ENCODE measurements at regions not wholly inside any gene's neighbourhood (a gene's known extent, or its start where the extent isn't known, plus 50 kb on each side); places are given as distances from the start of the nearest gene placed in this dataset.

GRCh38 chr4:32778025-32778424 is 2057.9 kb downstream of the PCDH7 start:
- no peak for TF ChIP-seq EP300 (IDR thresholded peaks at IDR 0.05)
- no peak for TF ChIP-seq POLR2A (IDR thresholded peaks at IDR 0.05)
- TF ChIP-seq CTCF (IDR thresholded peaks at IDR 0.05) = no peak
- 97 to 100% methylated on average over 1 of the region's 1 CpG for WGBS, 2 donors
- DNase-seq (ENCODE audit: low spot score in 2 of 2) = no peak

GRCh38 chr4:32778938-32779337 is 2058.8 kb downstream of the PCDH7 start:
- Histone ChIP-seq H3K27me3 (no peaks in the 10 kb centered on the region), H3K4me1 (no peaks in the 10 kb centered on the region), H3K27ac (no peak overlapping the region), H3K9me3 (no peaks in the 10 kb centered on the region), H3K36me3 (no peaks in the 10 kb centered on the region), H3K4me3 (no peak overlapping the region)
- no peak for DNase-seq (ENCODE audit: low spot score in 2 of 2)
- 94 to 97% methylated on average over 1 of the region's 1 CpG for WGBS, 2 donors
- TF ChIP-seq EP300 (IDR thresholded peaks at IDR 0.05) (no peak), CTCF (IDR thresholded peaks at IDR 0.05) (no peak), POLR2A (IDR thresholded peaks at IDR 0.05) (no peak)

More at GRCh38 chr4:32778025-32778424, 2057.9 kb downstream of the PCDH7 start:
- H3K4me1 ChIP-seq = no peaks in the 10 kb centered on the region
- H3K27ac ChIP-seq = no peak overlapping the region
- H3K36me3 ChIP-seq = no peaks in the 10 kb centered on the region
- no peaks in the 10 kb centered on the region for H3K9me3 ChIP-seq
- H3K4me3 ChIP-seq = no peak overlapping the region
- no peaks in the 10 kb centered on the region for H3K27me3 ChIP-seq

- Histone ChIP-seq H3K27me3 (no peaks in the 10 kb centered on the region), H3K9me3 (no peaks in the 10 kb centered on the region), H3K36me3 (no peaks in the 10 kb centered on the region), H3K4me3 (no peak overlapping the region), H3K27ac (no peak overlapping the region), H3K4me1 (peaks cover 0 to 7% (median 0%) of the 10 kb centered on the region in 4 donors)
- DNase-seq (ENCODE audit: low spot score in 2 of 2) = no peak
- TF ChIP-seq CTCF (IDR thresholded peaks at IDR 0.05) (no peak), POLR2A (IDR thresholded peaks at IDR 0.05) (no peak), EP300 (IDR thresholded peaks at IDR 0.05) (no peak)
Observed at GRCh38 chr4:32789026-32789608, 2068.9 kb downstream of the PCDH7 start.

- WGBS, 2 donors = 93 to 100% methylated on average over 1 of the region's 1 CpG
- H3K4me1 ChIP-seq = peaks cover 0 to 7% (median 0%) of the 10 kb centered on the region in 4 donors
- H3K9me3 ChIP-seq = no peaks in the 10 kb centered on the region
- no peak overlapping the region for H3K27ac ChIP-seq
- no peak overlapping the region for H3K4me3 ChIP-seq
- no peaks in the 10 kb centered on the region for H3K36me3 ChIP-seq
- TF ChIP-seq EP300 (IDR thresholded peaks at IDR 0.05) (no peak), CTCF (IDR thresholded peaks at IDR 0.05) (no peak), POLR2A (IDR thresholded peaks at IDR 0.05) (no peak)
- H3K27me3 ChIP-seq = no peaks in the 10 kb centered on the region
- DNase-seq (ENCODE audit: low spot score in 2 of 2) = no peak
Observed at GRCh38 chr4:32790803-32791202, 2070.6 kb downstream of the PCDH7 start.

- TF ChIP-seq EP300 (IDR thresholded peaks at IDR 0.05) (no peak), POLR2A (IDR thresholded peaks at IDR 0.05) (no peak), CTCF (IDR thresholded peaks at IDR 0.05) (no peak)
- H3K27me3 ChIP-seq = no peaks in the 10 kb centered on the region
- H3K9me3 ChIP-seq = no peaks in the 10 kb centered on the region
- H3K36me3 ChIP-seq = no peaks in the 10 kb centered on the region
- no peak overlapping the region for H3K4me3 ChIP-seq
- DNase-seq (ENCODE audit: low spot score in 2 of 2) = no peak
- no peaks in the 10 kb centered on the region for H3K4me1 ChIP-seq
- 82 to 85% methylated on average over 9 of the region's 9 CpGs for WGBS, 2 donors
- no peak overlapping the region for H3K27ac ChIP-seq
Observed at GRCh38 chr4:32798471-32799159, 2078.4 kb downstream of the PCDH7 start.
